ENCODE measurements at regions not wholly inside any gene's neighbourhood (a gene's known extent, or its start where the extent isn't known, plus 50 kb on each side); places are given as distances from the start of the nearest gene placed in this dataset.

DNA sequence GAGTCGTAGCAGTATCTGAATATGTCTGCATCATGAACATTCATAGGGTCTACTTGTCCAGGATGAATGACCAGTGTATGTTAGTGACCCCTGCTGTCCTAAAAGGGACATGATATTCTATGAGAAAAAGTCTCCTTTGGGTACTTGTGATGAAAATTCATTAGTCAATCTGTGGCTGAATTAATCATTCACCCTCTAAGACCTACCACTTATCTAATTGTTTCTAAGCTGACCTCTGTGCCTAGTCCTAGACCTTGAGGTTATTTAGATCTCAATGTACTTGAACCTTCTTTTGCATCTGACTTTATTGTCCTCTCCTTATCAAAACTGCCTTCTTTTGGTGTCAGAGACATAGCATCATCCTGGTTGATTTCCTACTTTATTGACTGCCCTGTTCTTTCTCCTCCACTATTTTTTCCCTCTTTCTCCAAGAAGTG lies 799.3 kb downstream of the DIPK2A start:
- TF ChIP-seq, protein P1, sequence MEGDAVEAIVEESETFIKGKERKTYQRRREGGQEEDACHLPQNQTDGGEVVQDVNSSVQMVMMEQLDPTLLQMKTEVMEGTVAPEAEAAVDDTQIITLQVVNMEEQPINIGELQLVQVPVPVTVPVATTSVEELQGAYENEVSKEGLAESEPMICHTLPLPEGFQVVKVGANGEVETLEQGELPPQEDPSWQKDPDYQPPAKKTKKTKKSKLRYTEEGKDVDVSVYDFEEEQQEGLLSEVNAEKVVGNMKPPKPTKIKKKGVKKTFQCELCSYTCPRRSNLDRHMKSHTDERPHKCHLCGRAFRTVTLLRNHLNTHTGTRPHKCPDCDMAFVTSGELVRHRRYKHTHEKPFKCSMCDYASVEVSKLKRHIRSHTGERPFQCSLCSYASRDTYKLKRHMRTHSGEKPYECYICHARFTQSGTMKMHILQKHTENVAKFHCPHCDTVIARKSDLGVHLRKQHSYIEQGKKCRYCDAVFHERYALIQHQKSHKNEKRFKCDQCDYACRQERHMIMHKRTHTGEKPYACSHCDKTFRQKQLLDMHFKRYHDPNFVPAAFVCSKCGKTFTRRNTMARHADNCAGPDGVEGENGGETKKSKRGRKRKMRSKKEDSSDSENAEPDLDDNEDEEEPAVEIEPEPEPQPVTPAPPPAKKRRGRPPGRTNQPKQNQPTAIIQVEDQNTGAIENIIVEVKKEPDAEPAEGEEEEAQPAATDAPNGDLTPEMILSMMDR (IDR thresholded peaks at IDR 0.05) = peak; percentile 1 to 60 (median 48)
- TF ChIP-seq POLR2A (IDR thresholded peaks at IDR 0.05) = no peak

Measured in body of pancreas (tissue), 4 donors.